ENCODE measurements at regions not wholly inside any gene's neighbourhood (a gene's known extent, or its start where the extent isn't known, plus 50 kb on each side); places are given as distances from the start of the nearest gene placed in this dataset.

GRCh38 chr6:15953152-15953880 is 175.6 kb upstream of the MYLIP start:
- no peak overlapping the region for H3K4me3 ChIP-seq (replicated peaks; ENCODE audit: low read depth, low read length)
- TF ChIP-seq, protein P1, sequence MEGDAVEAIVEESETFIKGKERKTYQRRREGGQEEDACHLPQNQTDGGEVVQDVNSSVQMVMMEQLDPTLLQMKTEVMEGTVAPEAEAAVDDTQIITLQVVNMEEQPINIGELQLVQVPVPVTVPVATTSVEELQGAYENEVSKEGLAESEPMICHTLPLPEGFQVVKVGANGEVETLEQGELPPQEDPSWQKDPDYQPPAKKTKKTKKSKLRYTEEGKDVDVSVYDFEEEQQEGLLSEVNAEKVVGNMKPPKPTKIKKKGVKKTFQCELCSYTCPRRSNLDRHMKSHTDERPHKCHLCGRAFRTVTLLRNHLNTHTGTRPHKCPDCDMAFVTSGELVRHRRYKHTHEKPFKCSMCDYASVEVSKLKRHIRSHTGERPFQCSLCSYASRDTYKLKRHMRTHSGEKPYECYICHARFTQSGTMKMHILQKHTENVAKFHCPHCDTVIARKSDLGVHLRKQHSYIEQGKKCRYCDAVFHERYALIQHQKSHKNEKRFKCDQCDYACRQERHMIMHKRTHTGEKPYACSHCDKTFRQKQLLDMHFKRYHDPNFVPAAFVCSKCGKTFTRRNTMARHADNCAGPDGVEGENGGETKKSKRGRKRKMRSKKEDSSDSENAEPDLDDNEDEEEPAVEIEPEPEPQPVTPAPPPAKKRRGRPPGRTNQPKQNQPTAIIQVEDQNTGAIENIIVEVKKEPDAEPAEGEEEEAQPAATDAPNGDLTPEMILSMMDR (IDR thresholded peaks at IDR 0.05; ENCODE audit: low read depth, low read length, missing control alignments) = no peak
- peak; percentile 40 for DNase-seq (ENCODE audit: extremely low read depth, low read depth)

DNA sequence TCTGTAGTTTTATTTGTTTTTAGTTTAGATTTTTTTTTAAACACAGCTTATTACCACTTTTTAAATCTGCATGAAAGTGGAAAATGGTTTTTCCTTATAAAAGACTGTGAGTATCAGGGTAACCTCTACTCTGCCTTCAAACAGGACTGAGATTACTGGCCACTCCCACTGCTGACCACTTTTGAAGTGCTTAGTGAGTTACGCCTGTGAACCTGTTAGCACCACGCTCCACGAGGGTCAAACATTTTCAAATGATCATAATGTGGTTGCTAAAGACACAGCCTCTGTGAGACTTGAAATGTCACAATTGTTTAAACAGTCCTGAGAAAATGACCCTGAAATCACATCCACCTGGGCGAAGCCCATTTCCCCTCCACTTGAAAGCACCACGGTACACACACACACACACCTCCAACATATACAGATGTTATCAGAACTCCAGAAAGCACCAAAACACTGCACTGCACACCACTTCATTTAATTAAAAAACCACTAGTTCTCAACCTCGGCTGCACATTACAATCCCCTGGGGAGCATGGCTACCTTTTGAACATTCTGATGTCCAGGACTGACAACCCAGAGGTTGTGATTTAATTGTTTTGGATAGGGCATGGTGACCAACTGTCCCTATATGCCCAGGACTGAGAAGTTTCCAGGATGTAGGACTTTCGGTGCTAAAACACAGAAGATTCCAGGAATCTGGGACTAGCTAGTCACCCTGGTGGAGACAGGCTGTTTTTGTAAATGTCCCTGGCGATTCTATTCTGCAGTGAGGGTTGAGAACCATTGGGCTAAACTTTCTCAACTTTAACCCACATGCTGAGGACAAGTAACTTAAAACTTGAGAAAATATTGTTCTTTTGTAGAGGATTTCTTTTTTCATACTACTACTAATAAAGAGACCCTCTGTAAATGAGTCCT is 176.4 kb upstream of the MYLIP start:
- TF ChIP-seq, protein P1 (IDR thresholded peaks at IDR 0.05; ENCODE audit: low read depth, low read length, missing control alignments) = no peak
- DNase-seq (ENCODE audit: extremely low read depth, low read depth) = no peak
- no peak overlapping the region for H3K4me3 ChIP-seq (replicated peaks; ENCODE audit: low read depth, low read length)

DNA sequence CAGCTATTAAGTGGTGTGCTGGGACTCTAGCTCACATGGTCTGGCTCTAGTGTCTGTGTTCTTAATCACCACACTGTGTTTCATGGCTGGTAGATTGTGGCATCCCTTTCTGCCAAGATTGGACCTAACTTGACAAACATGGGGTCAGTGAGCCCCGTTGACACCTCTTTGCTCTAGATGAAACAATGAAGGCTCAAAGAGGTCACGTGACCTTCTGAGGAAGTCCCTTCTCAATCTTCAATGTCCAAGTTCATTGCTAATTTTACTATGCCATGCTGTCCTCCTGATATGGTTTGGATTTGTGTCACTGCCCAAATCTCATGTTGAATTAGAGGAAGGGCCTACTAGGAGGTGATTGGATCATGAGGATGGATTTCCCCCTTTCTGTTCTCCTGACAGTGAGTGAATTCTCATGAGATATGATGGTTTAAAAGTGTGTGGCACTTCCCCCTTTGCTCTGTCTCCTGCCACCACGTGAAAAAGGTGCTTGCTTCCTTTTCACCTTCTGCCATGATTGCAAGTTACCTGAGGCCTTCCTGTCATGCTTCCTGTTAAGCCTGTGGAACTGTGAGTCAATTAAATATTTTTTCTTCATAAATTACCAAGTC is 177.8 kb upstream of the MYLIP start:
- TF ChIP-seq, protein P1 (IDR thresholded peaks at IDR 0.05; ENCODE audit: low read depth, low read length, missing control alignments) = no peak
- DNase-seq (ENCODE audit: extremely low read depth, low read depth) = no peak

DNA sequence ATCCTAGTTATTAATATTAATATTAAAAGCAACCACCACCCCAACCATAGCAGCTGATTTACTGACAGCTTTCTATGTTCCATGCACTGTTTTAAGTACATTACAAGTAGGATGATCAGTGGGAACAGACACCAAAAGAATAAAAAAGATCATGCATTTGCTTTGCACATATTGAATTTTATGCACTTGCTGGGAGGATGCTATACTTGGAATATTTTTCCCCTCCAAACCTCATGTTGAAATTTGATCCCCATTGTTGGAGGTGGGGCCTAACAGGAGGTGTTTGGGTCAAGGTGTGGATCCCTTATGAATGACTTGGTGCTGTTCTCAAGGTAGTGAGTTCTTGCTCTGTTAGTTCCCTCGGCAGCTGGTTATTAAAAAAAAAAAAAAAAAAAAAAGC is 178.9 kb upstream of the MYLIP start:
- no peak overlapping the region for H3K4me3 ChIP-seq (replicated peaks; ENCODE audit: low read depth, low read length)
- DNase-seq (ENCODE audit: extremely low read depth, low read depth) = no peak
- TF ChIP-seq, protein P1 (IDR thresholded peaks at IDR 0.05; ENCODE audit: low read depth, low read length, missing control alignments) = no peak

More for the DNA sequence above, 177.8 kb upstream of the MYLIP start:
- no peak overlapping the region for H3K4me3 ChIP-seq (replicated peaks; ENCODE audit: low read depth, low read length)

DNA sequence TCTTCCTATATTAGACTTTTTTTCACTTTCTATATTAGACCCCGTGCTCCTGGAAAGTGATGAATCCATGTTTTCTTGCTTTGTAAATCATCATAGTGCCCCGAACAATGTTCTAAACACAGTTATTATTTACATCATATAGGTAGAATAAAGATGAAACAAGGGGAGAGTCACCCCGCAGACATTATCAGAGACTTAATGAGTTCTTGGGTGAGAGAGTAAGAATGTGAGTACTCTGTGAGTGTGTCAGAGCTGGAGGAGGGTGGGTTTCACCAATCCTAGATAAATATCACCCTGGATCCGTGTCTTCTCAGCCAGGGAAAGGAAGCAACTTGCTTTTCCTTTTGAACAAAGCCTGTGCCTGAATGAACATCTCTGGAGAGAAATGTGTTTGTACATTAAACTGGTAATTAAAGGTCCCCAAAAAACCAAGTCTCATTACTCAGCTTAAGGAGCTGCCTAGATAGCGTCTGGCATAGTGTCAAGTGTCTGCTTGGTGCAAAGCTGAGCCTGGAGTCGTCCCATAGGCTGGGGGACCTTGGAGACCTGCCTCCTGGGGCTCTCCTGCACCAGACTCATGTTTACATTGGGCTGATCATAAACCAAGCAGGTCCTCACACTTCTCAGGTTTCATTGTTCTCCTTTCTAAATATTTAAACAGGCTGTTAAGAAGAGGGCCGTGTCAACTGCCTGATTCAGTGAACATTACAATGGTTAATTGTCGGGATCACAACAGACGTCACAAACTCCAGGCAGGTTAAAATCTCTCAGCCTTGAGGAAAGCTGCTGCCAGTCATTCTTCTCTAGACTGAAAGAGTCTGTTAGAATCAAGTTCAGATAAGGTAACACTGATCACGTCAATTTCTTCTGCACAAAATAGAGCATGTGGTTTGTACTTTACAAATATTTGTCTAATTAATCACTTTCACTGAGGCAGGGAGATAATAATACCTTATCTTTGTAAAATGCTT is 179.7 kb upstream of the MYLIP start:
- TF ChIP-seq, protein P1 (IDR thresholded peaks at IDR 0.05; ENCODE audit: low read depth, low read length, missing control alignments) = no peak
- no peak overlapping the region for H3K4me3 ChIP-seq (replicated peaks; ENCODE audit: low read depth, low read length)
- no peak for DNase-seq (ENCODE audit: extremely low read depth, low read depth)

DNA sequence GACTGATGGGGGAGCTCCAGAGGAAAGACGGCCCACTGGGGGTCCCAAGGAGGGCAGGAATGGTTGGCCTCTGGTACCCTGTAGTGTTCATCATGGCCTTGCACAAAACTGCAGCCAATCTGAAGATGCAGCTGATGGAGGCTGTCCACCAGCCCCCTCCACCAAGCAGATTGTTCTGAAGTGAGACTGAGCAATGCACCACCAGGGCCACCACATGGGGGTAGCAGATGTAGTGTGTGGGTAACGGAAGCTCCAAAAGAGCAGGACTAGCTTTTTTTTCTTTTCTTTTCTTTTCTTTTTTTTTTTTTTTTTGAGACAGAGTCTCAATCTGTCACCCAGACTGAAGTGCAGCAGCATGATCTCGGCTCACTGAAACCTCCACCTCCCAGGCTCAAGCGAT is 181.0 kb upstream of the MYLIP start:
- TF ChIP-seq, protein P1 (IDR thresholded peaks at IDR 0.05; ENCODE audit: low read depth, low read length, missing control alignments) = no peak
- DNase-seq (ENCODE audit: extremely low read depth, low read depth) = no peak
- H3K4me3 ChIP-seq (replicated peaks; ENCODE audit: low read depth, low read length) = no peak overlapping the region
